ENCODE measurements at regions not wholly inside any gene's neighbourhood (a gene's known extent, or its start where the extent isn't known, plus 50 kb on each side); places are given as distances from the start of the nearest gene placed in this dataset.
"Not testable (repeated sequence)": the region's sequence is repeated elsewhere in the genome, so short reads cannot be mapped to it uniquely, and the experiment has no call there.

GRCh38 chr21:6466707-6467106, 4054.7 kb upstream of the TPTE start:
- H3K4me3 ChIP-seq (ENCODE audit: low read depth in 1 of 2, low read length in 1 of 2); H3K9me3 ChIP-seq; H3K27me3 ChIP-seq; H3K27ac ChIP-seq; H3K4me1 ChIP-seq (ENCODE audit: control insufficient read depth in 1 of 2, insufficient read depth in 1 of 2, low read depth in 1 of 2, low read length in 1 of 2); H3K36me3 ChIP-seq: not testable (repeated sequence)

DNA sequence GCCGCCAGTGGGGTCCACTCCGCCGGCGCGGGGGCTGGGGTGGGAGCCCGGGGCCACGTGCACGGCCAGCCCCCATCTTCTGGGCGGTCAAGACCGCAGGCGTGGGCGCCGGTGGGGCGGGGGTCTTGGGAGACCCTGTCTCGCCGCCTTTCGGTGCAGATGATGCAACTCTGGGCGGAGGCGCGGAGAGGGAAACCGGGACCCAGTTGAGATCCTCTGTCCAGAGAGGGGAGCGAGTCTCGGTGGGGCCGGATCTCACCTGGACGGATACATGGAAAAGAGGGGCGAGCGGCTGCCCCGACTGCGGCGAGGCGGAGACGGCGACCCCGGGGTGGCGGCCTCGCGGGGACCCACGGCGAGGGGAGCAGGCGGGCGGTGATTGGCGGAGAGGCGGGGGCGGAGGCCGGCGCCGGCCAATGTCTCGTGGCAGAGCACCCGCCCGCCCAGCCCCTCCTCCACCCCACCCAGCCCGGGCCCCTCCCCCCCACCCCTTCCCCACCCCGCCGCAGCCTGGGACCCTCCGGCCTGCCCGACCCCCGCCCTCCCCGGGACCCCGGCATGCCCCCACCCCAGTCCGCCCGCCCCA, 4054.1 kb upstream of the TPTE start:
- H3K4me1 ChIP-seq (ENCODE audit: control insufficient read depth in 1 of 2, insufficient read depth in 1 of 2, low read depth in 1 of 2, low read length in 1 of 2); H3K4me3 ChIP-seq (ENCODE audit: low read depth in 1 of 2, low read length in 1 of 2); H3K27ac ChIP-seq; H3K27me3 ChIP-seq; H3K9me3 ChIP-seq; H3K36me3 ChIP-seq: not testable (repeated sequence)

- H3K4me3 ChIP-seq (ENCODE audit: low read depth in 1 of 2, low read length in 1 of 2); H3K36me3 ChIP-seq; H3K4me1 ChIP-seq (ENCODE audit: control insufficient read depth in 1 of 2, insufficient read depth in 1 of 2, low read depth in 1 of 2, low read length in 1 of 2); H3K27me3 ChIP-seq; H3K27ac ChIP-seq; H3K9me3 ChIP-seq: not testable (repeated sequence)
Observed at GRCh38 chr21:6467907-6468306, 4053.5 kb upstream of the TPTE start.

GRCh38 chr21:6468331-6468860, 4053.0 kb upstream of the TPTE start:
- not testable (repeated sequence) for H3K27me3 ChIP-seq

DNA sequence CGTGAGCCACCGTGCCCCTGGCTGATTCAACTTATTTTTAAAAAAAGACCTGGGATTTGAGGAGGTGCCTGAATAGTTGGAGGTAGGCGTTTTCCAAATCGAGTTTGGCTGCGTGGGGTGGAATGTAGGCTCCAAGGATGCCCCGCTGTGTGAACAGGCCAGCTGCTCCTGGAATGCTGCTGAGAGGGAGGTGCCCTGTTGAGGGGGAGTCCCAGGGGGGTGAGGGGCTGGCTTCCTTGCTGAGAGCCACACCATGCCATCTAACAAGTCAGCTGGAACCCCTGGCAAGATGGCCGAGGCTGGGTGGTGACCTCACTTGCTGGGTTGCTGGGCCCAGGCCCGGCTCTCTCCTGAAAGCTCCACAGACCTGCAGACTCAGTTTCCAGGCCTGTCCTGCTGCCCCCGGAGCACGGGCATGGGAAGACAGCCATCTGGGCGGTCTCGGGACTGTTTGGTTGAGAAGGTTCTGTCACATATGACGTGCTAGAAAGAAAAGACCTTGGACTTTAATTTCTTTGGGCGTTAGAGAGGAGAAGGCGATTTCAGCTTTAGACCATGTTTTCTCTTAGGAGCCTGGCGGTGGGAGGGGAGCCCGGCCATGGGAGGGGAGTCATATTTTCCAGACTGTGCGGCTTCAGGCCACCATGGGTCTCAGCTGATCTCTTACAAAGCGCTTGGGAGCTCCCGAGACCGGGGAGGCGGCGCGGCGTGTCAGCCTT, 4047.0 kb upstream of the TPTE start:
- not testable (repeated sequence) for H3K9me3 ChIP-seq; H3K4me3 ChIP-seq (ENCODE audit: low read depth in 1 of 2, low read length in 1 of 2); H3K36me3 ChIP-seq; H3K27ac ChIP-seq; H3K27me3 ChIP-seq; H3K4me1 ChIP-seq (ENCODE audit: control insufficient read depth in 1 of 2, insufficient read depth in 1 of 2, low read depth in 1 of 2, low read length in 1 of 2)

More at GRCh38 chr21:6468331-6468860, 4053.0 kb upstream of the TPTE start:
- H3K4me1 ChIP-seq (ENCODE audit: control insufficient read depth in 1 of 2, insufficient read depth in 1 of 2, low read depth in 1 of 2, low read length in 1 of 2); H3K9me3 ChIP-seq; H3K36me3 ChIP-seq; H3K4me3 ChIP-seq (ENCODE audit: low read depth in 1 of 2, low read length in 1 of 2); H3K27ac ChIP-seq: not testable (repeated sequence)

DNA sequence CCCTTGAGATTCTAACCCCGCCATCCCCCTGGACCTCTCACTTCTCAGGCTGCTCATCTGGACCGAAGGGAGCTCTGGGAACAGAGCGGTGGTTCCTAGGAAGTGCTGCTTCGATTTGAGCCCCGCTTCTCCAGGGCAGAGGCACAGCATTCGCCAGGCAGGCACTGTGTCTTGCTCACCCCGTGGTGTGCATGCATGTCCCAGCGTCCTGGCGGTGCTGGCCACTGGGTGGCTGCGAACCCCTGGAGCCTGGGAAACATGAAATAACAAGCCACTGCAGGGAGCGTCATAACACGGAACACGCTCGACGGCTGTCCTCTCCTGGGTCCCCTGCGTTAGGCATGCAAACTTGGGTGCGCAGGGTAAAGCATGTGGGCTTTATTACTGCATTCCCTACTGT, 4040.3 kb upstream of the TPTE start:
- not testable (repeated sequence) for H3K9me3 ChIP-seq; H3K4me3 ChIP-seq (ENCODE audit: low read depth in 1 of 2, low read length in 1 of 2); H3K27me3 ChIP-seq; H3K4me1 ChIP-seq (ENCODE audit: control insufficient read depth in 1 of 2, insufficient read depth in 1 of 2, low read depth in 1 of 2, low read length in 1 of 2); H3K36me3 ChIP-seq; H3K27ac ChIP-seq

DNA sequence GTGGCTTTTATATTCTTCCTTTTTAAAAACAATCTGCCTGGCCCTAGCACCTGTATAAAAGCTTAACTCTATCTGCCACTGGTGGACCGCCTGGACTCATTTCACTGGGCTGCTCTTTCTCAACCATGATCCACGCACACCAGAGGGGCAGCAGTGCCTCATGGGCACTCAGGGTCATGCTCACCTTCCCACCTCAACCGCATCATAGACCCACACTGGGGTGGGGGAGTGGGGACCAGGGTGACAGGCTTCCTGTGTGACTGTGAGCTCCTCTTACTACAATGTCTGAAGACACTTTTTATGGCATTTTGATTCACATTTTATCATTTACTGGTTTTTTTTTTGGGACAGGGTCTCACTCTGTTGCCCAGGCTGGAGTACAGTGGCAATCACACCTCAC, 4038.8 kb upstream of the TPTE start:
- not testable (repeated sequence) for H3K27me3 ChIP-seq; H3K9me3 ChIP-seq; H3K36me3 ChIP-seq; H3K27ac ChIP-seq; H3K4me3 ChIP-seq (ENCODE audit: low read depth in 1 of 2, low read length in 1 of 2); H3K4me1 ChIP-seq (ENCODE audit: control insufficient read depth in 1 of 2, insufficient read depth in 1 of 2, low read depth in 1 of 2, low read length in 1 of 2)

GRCh38 chr21:6483645-6484044, 4037.7 kb upstream of the TPTE start:
- not testable (repeated sequence) for H3K27me3 ChIP-seq; H3K27ac ChIP-seq; H3K9me3 ChIP-seq; H3K4me1 ChIP-seq (ENCODE audit: control insufficient read depth in 1 of 2, insufficient read depth in 1 of 2, low read depth in 1 of 2, low read length in 1 of 2); H3K4me3 ChIP-seq (ENCODE audit: low read depth in 1 of 2, low read length in 1 of 2); H3K36me3 ChIP-seq

- not testable (repeated sequence) for H3K4me3 ChIP-seq (ENCODE audit: low read depth in 1 of 2, low read length in 1 of 2); H3K36me3 ChIP-seq; H3K4me1 ChIP-seq (ENCODE audit: control insufficient read depth in 1 of 2, insufficient read depth in 1 of 2, low read depth in 1 of 2, low read length in 1 of 2); H3K9me3 ChIP-seq; H3K27me3 ChIP-seq; H3K27ac ChIP-seq
Observed at GRCh38 chr21:6486821-6487220, 4034.6 kb upstream of the TPTE start.

- H3K4me1 ChIP-seq (ENCODE audit: control insufficient read depth in 1 of 2, insufficient read depth in 1 of 2, low read depth in 1 of 2, low read length in 1 of 2); H3K27me3 ChIP-seq; H3K27ac ChIP-seq; H3K4me3 ChIP-seq (ENCODE audit: low read depth in 1 of 2, low read length in 1 of 2); H3K36me3 ChIP-seq; H3K9me3 ChIP-seq: not testable (repeated sequence)
Observed at GRCh38 chr21:6492691-6493090, 4028.7 kb upstream of the TPTE start.

DNA sequence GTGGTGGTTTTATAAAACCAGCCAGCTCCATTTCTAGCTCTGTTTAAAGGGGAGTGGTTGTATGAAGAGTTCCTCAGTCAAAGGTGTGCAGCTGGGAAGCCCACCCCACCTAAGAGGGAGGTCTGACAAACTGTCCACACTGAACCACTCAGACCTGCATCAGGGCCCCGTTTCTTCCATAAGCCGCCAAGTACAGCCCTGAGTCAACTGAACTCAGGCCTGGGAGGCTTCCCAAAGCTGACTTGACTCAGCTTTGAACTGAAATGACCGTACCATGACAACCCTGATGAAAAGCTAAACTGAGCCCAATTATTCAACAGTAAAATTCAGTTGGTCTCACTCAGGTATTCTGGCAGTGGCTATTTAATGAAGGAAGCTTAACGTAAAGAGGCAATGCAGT, 4027.4 kb upstream of the TPTE start:
- H3K9me3 ChIP-seq; H3K4me3 ChIP-seq (ENCODE audit: low read depth in 1 of 2, low read length in 1 of 2); H3K4me1 ChIP-seq (ENCODE audit: control insufficient read depth in 1 of 2, insufficient read depth in 1 of 2, low read depth in 1 of 2, low read length in 1 of 2); H3K36me3 ChIP-seq; H3K27ac ChIP-seq; H3K27me3 ChIP-seq: not testable (repeated sequence)

DNA sequence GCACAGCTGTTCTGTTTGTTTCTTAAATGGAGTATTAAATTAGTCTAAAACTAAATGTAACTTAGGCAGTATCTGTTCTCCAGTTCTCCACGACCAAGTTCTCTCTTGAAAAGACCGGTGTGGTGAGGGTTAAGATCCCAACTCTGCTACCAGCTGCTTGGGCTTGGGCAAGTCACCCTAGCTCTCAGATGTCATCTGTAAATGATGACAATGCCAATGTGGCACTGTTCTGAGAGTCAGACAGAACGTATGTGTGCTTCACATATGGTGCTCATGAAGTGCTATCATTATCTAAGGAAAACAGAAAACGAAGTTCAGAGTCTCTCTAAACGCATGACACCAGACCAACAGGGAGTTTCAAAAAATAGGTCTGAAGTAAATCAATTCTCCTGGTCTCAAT, 4025.0 kb upstream of the TPTE start:
- peak overlapping the region; percentile 50 for H3K27ac ChIP-seq
- not testable (repeated sequence) for H3K27me3 ChIP-seq; H3K4me1 ChIP-seq (ENCODE audit: control insufficient read depth in 1 of 2, insufficient read depth in 1 of 2, low read depth in 1 of 2, low read length in 1 of 2); H3K9me3 ChIP-seq; H3K36me3 ChIP-seq; H3K4me3 ChIP-seq (ENCODE audit: low read depth in 1 of 2, low read length in 1 of 2)

DNA sequence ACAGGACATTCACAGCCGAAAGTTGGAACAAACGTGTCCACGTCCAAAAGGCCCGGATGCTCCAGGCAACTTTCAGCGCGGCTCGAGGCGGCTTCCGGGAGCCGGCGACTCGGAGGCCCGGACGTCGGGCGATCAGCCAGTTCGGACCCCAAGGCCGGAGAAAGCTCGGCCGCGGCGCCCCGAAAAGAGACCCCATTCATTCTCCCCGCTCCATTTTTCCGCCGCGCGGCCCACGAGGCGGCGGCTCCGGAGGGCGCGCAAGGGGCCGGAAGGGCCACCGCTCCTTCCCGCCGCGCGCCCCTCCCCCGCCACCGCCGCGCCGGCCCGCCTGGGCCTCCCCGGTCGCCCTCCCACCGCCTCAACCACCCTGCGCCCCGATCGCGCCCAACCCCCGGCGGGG, 4022.7 kb upstream of the TPTE start:
- H3K27ac ChIP-seq, result peak overlapping the region; percentile 75
- H3K36me3 ChIP-seq, result not testable (repeated sequence)

GRCh38 chr21:6499128-6499826, 4022.1 kb upstream of the TPTE start:
- not testable (repeated sequence) for H3K36me3 ChIP-seq; H3K4me3 ChIP-seq (ENCODE audit: low read depth in 1 of 2, low read length in 1 of 2); H3K27me3 ChIP-seq; H3K9me3 ChIP-seq; H3K4me1 ChIP-seq (ENCODE audit: control insufficient read depth in 1 of 2, insufficient read depth in 1 of 2, low read depth in 1 of 2, low read length in 1 of 2)
- peak overlapping the region; percentile 75 for H3K27ac ChIP-seq

More for the DNA sequence above, 4022.7 kb upstream of the TPTE start:
- H3K27me3 ChIP-seq; H3K9me3 ChIP-seq; H3K4me1 ChIP-seq (ENCODE audit: control insufficient read depth in 1 of 2, insufficient read depth in 1 of 2, low read depth in 1 of 2, low read length in 1 of 2): not testable (repeated sequence)
- H3K4me3 ChIP-seq (ENCODE audit: low read depth in 1 of 2, low read length in 1 of 2), result peak overlapping the region in 1 of 2 experiments; percentile 38

All from neutrophil (primary cell).